Hepatocyte (in vitro differentiated cells): ENCODE measurements at regions not wholly inside any gene's neighbourhood (a gene's known extent, or its start where the extent isn't known, plus 50 kb on each side); places are given as distances from the start of the nearest gene placed in this dataset.

Experiments used
- EZH2 ChIP-seq: fragments of 200-600 bp; sonication (generic); IDR thresholded peaks from 2 replicates; pipeline ENCODE4 v1.6.1; 2016; ENCODE audit warnings: antibody characterized with exemption, mild to moderate bottlenecking, borderline replicate concordance
- EZH2phosphoT487 ChIP-seq: fragments of 200-600 bp; sonication (generic); IDR thresholded peaks from one replicate; pipeline ENCODE4 v1.6.1; 2018; ENCODE audit warnings: antibody characterized with exemption, mild to moderate bottlenecking, low read depth, moderate library complexity; ENCODE audit not compliant: unreplicated experiment, severe bottlenecking
- TF ChIP-seq, protein P1 (sequence below): fragments of 200-600 bp; sonication (generic); IDR thresholded peaks from 2 replicates; pipeline ENCODE4 v1.5.1; 2016; ENCODE audit warnings: antibody characterized with exemption, mild to moderate bottlenecking; ENCODE audit not compliant: poor library complexity

DNA sequence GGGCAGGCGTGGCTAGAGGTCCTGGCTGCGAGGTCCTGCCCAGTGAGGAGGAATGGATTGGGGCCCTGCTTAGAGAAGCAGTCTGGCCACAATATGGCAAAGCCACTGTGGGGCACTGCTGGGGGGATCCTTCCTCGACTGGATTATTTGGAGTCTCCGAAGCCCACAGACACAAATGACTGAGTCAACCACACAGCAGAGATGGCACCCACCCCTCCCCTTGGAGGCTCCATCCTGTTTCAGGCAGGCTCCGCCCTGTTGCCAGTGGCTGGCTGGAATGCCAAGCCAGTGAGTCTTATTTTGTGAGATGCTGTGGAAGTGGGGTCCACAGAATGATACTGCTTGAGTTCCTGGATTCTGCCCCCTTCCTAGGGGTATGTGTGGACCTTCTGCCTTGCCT, 363.9 kb downstream of the PPP1R2C start:
- TF ChIP-seq, protein P1, sequence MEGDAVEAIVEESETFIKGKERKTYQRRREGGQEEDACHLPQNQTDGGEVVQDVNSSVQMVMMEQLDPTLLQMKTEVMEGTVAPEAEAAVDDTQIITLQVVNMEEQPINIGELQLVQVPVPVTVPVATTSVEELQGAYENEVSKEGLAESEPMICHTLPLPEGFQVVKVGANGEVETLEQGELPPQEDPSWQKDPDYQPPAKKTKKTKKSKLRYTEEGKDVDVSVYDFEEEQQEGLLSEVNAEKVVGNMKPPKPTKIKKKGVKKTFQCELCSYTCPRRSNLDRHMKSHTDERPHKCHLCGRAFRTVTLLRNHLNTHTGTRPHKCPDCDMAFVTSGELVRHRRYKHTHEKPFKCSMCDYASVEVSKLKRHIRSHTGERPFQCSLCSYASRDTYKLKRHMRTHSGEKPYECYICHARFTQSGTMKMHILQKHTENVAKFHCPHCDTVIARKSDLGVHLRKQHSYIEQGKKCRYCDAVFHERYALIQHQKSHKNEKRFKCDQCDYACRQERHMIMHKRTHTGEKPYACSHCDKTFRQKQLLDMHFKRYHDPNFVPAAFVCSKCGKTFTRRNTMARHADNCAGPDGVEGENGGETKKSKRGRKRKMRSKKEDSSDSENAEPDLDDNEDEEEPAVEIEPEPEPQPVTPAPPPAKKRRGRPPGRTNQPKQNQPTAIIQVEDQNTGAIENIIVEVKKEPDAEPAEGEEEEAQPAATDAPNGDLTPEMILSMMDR = no peak
- no peak for TF ChIP-seq EZH2
- no peak for TF ChIP-seq EZH2phosphoT487
